HEK293T (cell line): ENCODE measurements at regions not wholly inside any gene's neighbourhood (a gene's known extent, or its start where the extent isn't known, plus 50 kb on each side); places are given as distances from the start of the nearest gene placed in this dataset.

Source experiments
- CTCF ChIA-PET: fragments of 350-600 bp; formaldehyde crosslinking; extraction: SDS; loops from one replicate; lab custom pipeline; 2021; ENCODE audit warnings: antibody characterized with exemption, inconsistent platforms; lab: Yijun Ruan, JAX
- POLR2A ChIA-PET: fragments of 350-600 bp; formaldehyde crosslinking; extraction: SDS; loops from one replicate; lab custom pipeline; 2020; ENCODE audit warnings: antibody characterized with exemption, inconsistent platforms; lab: Yijun Ruan, JAX
- DNase-seq: peaks from one replicate; pipeline ENCODE4 v3.0.0; 2012; ENCODE audit warnings: mixed read lengths; ENCODE audit errors: extremely low spot score
- ARNT ChIP-seq: fragments of 450-650 bp; IDR thresholded peaks from 2 replicates; pipeline ENCODE4 v1.6.1; 2017; ENCODE audit warnings: mild to moderate bottlenecking
- BHLHE40 ChIP-seq: fragments of 450-650 bp; IDR thresholded peaks from 2 replicates; pipeline ENCODE4 v1.6.1; 2016; ENCODE audit warnings: mild to moderate bottlenecking, moderate library complexity, borderline replicate concordance
- CTBP1 ChIP-seq: fragments of 450-650 bp; IDR thresholded peaks from 2 replicates; pipeline ENCODE4 v1.6.1; 2016; ENCODE audit warnings: borderline replicate concordance
- ELF4 ChIP-seq: fragments of 450-650 bp; IDR thresholded peaks from 2 replicates; pipeline ENCODE4 v1.6.1; 2017; ENCODE audit warnings: antibody characterized with exemption
- FOXA1 ChIP-seq: fragments of 450-650 bp; IDR thresholded peaks from 2 replicates; pipeline ENCODE4 v1.6.1; 2016; ENCODE audit warnings: mild to moderate bottlenecking
- FOXK2 ChIP-seq: fragments of 450-650 bp; IDR thresholded peaks from 2 replicates; pipeline ENCODE4 v1.6.1; 2016; ENCODE audit warnings: mild to moderate bottlenecking
- FOXM1 ChIP-seq: fragments of 450-650 bp; IDR thresholded peaks from 2 replicates; pipeline ENCODE4 v1.6.1; 2017; ENCODE audit warnings: mild to moderate bottlenecking, borderline replicate concordance
- HDGF ChIP-seq: fragments of 450-650 bp; IDR thresholded peaks from 2 replicates; pipeline ENCODE4 v1.6.1; 2017; ENCODE audit warnings: antibody characterized with exemption, borderline replicate concordance
- L3MBTL2 ChIP-seq: fragments of 450-650 bp; conservative IDR thresholded peaks from 2 replicates; pipeline ENCODE4 v1.6.1; 2016; ENCODE audit warnings: mild to moderate bottlenecking
- LEF1 ChIP-seq: fragments of 450-650 bp; IDR thresholded peaks from 2 replicates; pipeline ENCODE4 v1.6.1; 2017; ENCODE audit warnings: mild to moderate bottlenecking, borderline replicate concordance
- NFRKB ChIP-seq: fragments of 450-650 bp; IDR thresholded peaks from 2 replicates; pipeline ENCODE4 v1.6.1; 2016; ENCODE audit warnings: mild to moderate bottlenecking, moderate library complexity
- PKNOX1 ChIP-seq: fragments of 450-650 bp; IDR thresholded peaks from 2 replicates; pipeline ENCODE4 v1.6.1; 2016
- SP1 ChIP-seq: fragments of 450-650 bp; IDR thresholded peaks from 2 replicates; pipeline ENCODE4 v1.6.1; 2017
- SUZ12 ChIP-seq: fragments of 450-650 bp; IDR thresholded peaks from 2 replicates; pipeline ENCODE4 v1.6.1; 2016; ENCODE audit warnings: mild to moderate bottlenecking
- TARDBP ChIP-seq: fragments of 450-650 bp; IDR thresholded peaks from 2 replicates; pipeline ENCODE4 v1.6.1; 2016
- ZNF384 ChIP-seq: fragments of 450-650 bp; IDR thresholded peaks from 2 replicates; pipeline ENCODE4 v1.6.1; 2016

- ChIA-PET POLR2A (no interaction called here), CTCF (no interaction called here)
- TF ChIP-seq NFRKB = no peak
- TF ChIP-seq FOXA1 = no peak
- TF ChIP-seq L3MBTL2 = no peak
- TF ChIP-seq SP1 = no peak
- no peak for TF ChIP-seq TARDBP
- no peak for DNase-seq
Observed at GRCh38 chr5:93196986-93197385, 384.0 kb downstream of the NR2F1-AS1 start.

DNA sequence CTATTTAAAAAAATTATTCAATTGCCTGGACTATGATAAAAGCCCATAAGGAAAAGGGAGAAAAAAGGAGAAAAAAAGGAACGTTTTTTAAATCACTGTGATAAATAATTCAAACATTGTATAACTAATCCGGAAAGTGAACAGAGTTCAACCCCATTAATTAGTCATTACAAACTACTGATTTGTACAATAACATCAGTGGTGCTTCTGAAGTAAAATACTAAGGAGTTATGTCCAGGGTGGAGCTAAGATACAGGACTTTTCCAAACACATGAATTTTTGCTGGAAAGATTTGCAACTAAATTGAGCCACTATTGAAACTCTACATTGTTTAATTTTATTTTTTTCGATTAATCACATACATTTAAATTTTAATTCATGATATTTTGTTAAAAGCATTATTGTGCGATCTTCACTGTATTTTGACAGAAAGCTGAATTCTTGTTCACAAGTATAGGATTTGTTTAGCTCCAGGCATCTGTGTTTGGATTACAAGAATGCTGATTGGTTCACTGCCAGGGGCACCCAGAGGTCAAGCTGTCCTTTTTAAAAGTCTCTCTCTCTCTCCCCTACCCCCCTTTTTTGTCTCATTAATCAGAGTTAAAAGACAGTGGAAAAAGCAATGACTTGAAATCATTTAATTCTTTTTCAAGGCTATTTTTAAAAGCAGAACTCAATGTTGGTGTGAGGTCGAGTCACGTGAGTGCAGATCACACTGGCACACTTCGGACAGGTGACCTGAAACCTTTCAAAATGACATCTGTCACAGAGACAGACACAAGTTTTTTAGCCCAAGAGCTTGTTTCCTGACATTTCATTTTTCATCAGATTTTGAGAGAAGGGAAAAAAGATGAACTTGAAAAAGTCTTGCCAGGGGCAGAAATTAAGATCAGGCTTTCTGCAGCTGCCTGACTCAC lies 387.3 kb downstream of the NR2F1-AS1 start:
- CTCF ChIA-PET = interaction anchor here (0.6 kb wide), 1 partner anchor 11 kb away, joined by 3 read pairs; no protein-coding TSS in a partner anchor
- no peak for DNase-seq
- TF ChIP-seq PKNOX1 (no peak), ELF4 (no peak), ARNT (no peak), LEF1 (no peak), L3MBTL2 (no peak), FOXK2 (no peak), SP1 (no peak), ZNF384 (no peak), FOXA1 (no peak), SUZ12 (no peak), CTBP1 (no peak), NFRKB (no peak), FOXM1 (no peak), BHLHE40 (no peak), HDGF (no peak), TARDBP (no peak)
- POLR2A ChIA-PET = no interaction called here

- CTCF ChIA-PET = no interaction called here
- no peak for DNase-seq
- TF ChIP-seq PKNOX1 (no peak), SP1 (no peak), TARDBP (no peak), CTBP1 (no peak)
Observed at GRCh38 chr5:93192683-93193082, 388.3 kb downstream of the NR2F1-AS1 start.

DNA sequence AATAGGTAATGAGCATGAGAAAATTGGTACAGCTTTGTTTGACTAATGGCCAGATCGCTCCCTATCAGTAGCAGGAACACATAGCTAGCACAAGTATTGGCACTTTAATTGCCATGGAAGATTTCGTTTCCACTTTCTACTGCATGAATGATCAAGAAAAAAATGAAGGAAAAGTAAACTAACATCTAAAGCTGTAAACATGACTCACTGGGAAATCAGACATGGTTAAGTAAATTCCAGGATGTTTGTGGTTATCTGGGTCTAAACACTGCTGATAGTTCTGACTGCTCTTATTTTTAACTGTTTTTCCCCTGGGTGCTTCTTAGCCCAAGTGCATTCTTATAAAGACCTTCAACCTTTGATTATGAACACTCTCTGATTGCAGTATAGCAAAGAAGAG lies 388.9 kb downstream of the NR2F1-AS1 start:
- POLR2A ChIA-PET = no interaction called here
- CTCF ChIA-PET = no interaction called here
- TF ChIP-seq FOXK2 = no peak
- DNase-seq = no peak

More at GRCh38 chr5:93192683-93193082, 388.3 kb downstream of the NR2F1-AS1 start:
- POLR2A ChIA-PET = no interaction called here

GRCh38 chr5:93191035-93191817 lies 389.8 kb downstream of the NR2F1-AS1 start:
- no peak for TF ChIP-seq ARNT
- TF ChIP-seq ELF4 = no peak
- TF ChIP-seq BHLHE40 = no peak
- TF ChIP-seq CTBP1 = no peak
- no peak for TF ChIP-seq FOXK2
- TF ChIP-seq ZNF384 = no peak
- TF ChIP-seq SUZ12 = no peak
- no peak for TF ChIP-seq SP1
- TF ChIP-seq TARDBP = no peak
- no peak for DNase-seq
- POLR2A ChIA-PET = no interaction called here
- CTCF ChIA-PET = no interaction called here

DNA sequence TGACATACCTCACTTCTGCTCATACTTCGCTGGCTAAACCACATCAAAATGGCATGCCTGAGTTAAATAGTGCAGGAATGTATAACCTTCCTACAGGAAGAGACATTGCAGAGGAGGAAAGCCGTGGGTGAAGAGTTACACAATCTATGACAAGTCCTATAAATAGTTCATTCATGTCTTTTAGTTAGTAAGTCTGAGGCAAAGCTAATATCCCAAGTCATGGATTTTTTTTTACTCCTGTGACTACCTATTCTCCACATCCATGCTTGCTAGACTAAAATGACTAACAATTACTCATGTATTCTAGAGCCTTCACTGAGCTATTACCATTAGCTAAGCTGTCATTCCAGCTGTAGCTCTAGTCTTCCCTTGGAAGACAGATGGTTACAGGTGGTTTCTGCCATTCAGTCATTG lies 391.3 kb downstream of the NR2F1-AS1 start:
- no peak for DNase-seq
- ChIA-PET CTCF (no interaction called here), POLR2A (no interaction called here)
- TF ChIP-seq NFRKB (no peak), FOXK2 (no peak), TARDBP (no peak), FOXA1 (no peak), BHLHE40 (no peak), ZNF384 (no peak), SP1 (no peak), LEF1 (no peak), SUZ12 (no peak), HDGF (no peak), PKNOX1 (no peak), ARNT (no peak), L3MBTL2 (no peak), CTBP1 (no peak), FOXM1 (no peak), ELF4 (no peak)
